PFSK-1 (cell line): ENCODE measurements at regions not wholly inside any gene's neighbourhood (a gene's known extent, or its start where the extent isn't known, plus 50 kb on each side); places are given as distances from the start of the nearest gene placed in this dataset.

ENCODE experiments used
- FOXP2 ChIP-seq: optimal IDR thresholded peaks from 2 replicates; pipeline ENCODE3; 2011; ENCODE audit warnings: borderline replicate concordance, control low read depth, inconsistent platforms; ENCODE audit not compliant: insufficient read depth; ENCODE audit errors: extremely low read length, extremely low read depth
- POLR2AphosphoS5 ChIP-seq: IDR thresholded peaks from 2 replicates; pipeline ENCODE4 v1.6.1; 2012; ENCODE audit warnings: low read depth, mild to moderate bottlenecking, control low read depth, low read length, moderate library complexity
- SIN3A ChIP-seq: IDR thresholded peaks from 2 replicates; pipeline ENCODE4 v1.6.1; 2012; ENCODE audit warnings: mild to moderate bottlenecking, low read length, moderate library complexity, borderline replicate concordance; ENCODE audit not compliant: insufficient read depth
- TAF1 ChIP-seq: IDR thresholded peaks from 2 replicates; pipeline ENCODE4 v1.6.1; 2012; ENCODE audit warnings: low read length, control low read depth, borderline replicate concordance; ENCODE audit not compliant: insufficient read depth
- TF ChIP-seq, protein P1 (sequence below), 2 experiments: IDR thresholded peaks; 2 replicates each; pipeline versions ENCODE4 v1.6.1 to v1.8.0; 2011 to 2012; ENCODE audit warnings: low read depth in 2 of 2, low read length in 2 of 2, control low read depth in 1 of 2, inconsistent platforms in 1 of 2, mild to moderate bottlenecking in 1 of 2, moderate library complexity in 1 of 2; ENCODE audit not compliant: insufficient read depth in 1 of 2

DNA sequence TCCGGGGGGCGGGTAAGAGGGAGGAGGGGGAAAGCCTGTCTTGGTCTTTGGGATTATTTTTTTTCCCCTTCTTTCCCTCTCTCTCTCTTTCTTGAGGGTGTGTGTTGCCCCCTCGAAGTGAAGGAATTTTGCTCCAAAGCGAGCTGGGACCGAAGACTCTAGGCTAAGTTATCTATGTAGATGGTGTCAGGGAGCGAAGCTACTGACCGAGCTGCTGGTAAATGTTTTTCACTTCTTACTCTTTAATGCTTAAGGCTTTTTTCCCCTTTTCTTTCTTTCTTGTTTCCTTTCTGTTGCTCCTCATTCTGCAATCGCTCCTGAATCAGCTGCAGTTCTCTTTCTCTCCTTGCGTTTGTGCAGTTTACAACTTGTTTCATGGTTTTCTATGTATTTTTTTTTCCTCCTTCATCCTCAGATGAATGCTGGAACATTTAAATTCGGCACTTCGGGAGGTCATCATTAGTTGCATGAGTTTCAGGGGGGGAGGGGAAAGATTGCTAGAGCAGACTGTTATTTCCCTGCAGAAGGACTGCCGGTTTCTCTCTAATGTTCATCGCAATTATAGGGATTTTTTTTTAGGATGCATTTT lies 1312.0 kb upstream of the WWC1 start:
- TF ChIP-seq, protein P1, sequence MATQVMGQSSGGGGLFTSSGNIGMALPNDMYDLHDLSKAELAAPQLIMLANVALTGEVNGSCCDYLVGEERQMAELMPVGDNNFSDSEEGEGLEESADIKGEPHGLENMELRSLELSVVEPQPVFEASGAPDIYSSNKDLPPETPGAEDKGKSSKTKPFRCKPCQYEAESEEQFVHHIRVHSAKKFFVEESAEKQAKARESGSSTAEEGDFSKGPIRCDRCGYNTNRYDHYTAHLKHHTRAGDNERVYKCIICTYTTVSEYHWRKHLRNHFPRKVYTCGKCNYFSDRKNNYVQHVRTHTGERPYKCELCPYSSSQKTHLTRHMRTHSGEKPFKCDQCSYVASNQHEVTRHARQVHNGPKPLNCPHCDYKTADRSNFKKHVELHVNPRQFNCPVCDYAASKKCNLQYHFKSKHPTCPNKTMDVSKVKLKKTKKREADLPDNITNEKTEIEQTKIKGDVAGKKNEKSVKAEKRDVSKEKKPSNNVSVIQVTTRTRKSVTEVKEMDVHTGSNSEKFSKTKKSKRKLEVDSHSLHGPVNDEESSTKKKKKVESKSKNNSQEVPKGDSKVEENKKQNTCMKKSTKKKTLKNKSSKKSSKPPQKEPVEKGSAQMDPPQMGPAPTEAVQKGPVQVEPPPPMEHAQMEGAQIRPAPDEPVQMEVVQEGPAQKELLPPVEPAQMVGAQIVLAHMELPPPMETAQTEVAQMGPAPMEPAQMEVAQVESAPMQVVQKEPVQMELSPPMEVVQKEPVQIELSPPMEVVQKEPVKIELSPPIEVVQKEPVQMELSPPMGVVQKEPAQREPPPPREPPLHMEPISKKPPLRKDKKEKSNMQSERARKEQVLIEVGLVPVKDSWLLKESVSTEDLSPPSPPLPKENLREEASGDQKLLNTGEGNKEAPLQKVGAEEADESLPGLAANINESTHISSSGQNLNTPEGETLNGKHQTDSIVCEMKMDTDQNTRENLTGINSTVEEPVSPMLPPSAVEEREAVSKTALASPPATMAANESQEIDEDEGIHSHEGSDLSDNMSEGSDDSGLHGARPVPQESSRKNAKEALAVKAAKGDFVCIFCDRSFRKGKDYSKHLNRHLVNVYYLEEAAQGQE (IDR thresholded peaks at IDR 0.05; ENCODE audit: insufficient read depth in 1 of 2, low read depth in 2 of 2, low read length in 2 of 2), result no peak
- no peak for TF ChIP-seq FOXP2
- no peak for TF ChIP-seq TAF1
- TF ChIP-seq POLR2AphosphoS5, result no peak
- TF ChIP-seq SIN3A, result no peak

GRCh38 chr5:166980666-166981065 lies 1310.8 kb upstream of the WWC1 start:
- TF ChIP-seq SIN3A (no peak), POLR2AphosphoS5 (no peak), TAF1 (no peak), FOXP2 (no peak)
- TF ChIP-seq, protein P1 (IDR thresholded peaks at IDR 0.05; ENCODE audit: insufficient read depth in 1 of 2, low read depth in 2 of 2, low read length in 2 of 2), result no peak

- TF ChIP-seq SIN3A, result no peak
- no peak for TF ChIP-seq FOXP2
- TF ChIP-seq, protein P1 (IDR thresholded peaks at IDR 0.05; ENCODE audit: insufficient read depth in 1 of 2, low read depth in 2 of 2, low read length in 2 of 2), result no peak
- TF ChIP-seq POLR2AphosphoS5, result no peak
- no peak for TF ChIP-seq TAF1
These were observed 1309.2 kb upstream of the WWC1 start for GRCh38 chr5:166982226-166982625.

DNA sequence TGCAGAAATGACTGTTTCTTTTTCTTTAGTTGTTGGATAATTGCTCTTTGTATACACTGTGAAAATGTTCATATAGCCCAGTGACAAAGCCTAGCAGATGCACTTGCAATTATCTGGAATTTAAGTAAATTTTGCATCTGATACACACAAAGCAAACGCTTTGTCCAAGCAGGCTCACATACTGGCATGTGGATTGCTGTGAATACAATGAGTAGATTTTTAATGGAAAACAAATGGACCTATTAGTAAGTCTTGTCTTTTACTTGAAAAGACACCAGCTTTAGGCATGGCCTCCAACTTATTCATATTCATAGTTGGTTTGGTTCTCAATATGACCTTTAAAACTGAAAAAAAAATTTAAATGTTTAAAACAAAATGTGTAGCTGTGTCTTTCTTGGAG lies 1299.8 kb upstream of the WWC1 start:
- TF ChIP-seq POLR2AphosphoS5 (no peak), TAF1 (no peak)

DNA sequence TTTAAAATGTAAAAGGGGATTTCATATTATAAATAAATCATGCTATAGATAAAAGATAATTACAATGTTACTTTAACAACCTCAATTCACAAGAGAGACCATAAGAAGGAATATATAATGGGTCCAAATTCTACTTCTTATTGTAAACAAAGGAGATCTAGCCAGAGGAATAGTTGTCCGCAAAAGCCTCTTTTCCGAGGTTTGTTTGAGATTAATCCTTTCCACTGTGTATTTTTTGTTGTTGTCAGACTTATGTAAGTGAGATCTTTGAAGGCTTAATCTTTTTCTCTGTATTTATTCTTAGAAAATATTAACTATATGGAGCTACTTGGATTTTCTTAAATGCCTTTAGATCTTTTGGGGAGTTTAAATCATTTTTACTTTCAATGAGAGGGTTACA lies 1299.3 kb upstream of the WWC1 start:
- TF ChIP-seq TAF1 (no peak), SIN3A (no peak), POLR2AphosphoS5 (no peak), FOXP2 (no peak)
- TF ChIP-seq, protein P1 (IDR thresholded peaks at IDR 0.05; ENCODE audit: insufficient read depth in 1 of 2, low read depth in 2 of 2, low read length in 2 of 2), result no peak
